ENCODE measurements at regions not wholly inside any gene's neighbourhood (a gene's known extent, or its start where the extent isn't known, plus 50 kb on each side); places are given as distances from the start of the nearest gene placed in this dataset.

DNA sequence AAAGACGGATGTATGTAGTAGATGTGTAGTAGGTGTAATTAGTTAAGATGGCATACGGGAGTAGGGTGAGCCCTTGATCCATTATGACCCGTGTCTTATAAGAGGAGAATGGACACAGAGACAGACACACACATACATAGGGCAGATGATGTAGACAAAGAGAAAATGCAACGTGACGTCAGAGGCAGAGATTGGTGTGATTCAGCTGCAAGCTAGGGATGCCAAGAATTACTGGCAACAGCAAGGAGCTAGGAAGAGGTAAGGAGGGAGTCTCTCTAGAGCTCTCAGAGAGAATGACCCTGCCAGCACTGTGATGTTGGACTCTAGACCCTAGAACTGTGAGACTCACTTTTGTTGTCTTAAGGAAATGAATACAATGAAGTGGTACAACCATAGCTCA, 247.0 kb upstream of the HABP2 start:
- TF ChIP-seq, protein P1, sequence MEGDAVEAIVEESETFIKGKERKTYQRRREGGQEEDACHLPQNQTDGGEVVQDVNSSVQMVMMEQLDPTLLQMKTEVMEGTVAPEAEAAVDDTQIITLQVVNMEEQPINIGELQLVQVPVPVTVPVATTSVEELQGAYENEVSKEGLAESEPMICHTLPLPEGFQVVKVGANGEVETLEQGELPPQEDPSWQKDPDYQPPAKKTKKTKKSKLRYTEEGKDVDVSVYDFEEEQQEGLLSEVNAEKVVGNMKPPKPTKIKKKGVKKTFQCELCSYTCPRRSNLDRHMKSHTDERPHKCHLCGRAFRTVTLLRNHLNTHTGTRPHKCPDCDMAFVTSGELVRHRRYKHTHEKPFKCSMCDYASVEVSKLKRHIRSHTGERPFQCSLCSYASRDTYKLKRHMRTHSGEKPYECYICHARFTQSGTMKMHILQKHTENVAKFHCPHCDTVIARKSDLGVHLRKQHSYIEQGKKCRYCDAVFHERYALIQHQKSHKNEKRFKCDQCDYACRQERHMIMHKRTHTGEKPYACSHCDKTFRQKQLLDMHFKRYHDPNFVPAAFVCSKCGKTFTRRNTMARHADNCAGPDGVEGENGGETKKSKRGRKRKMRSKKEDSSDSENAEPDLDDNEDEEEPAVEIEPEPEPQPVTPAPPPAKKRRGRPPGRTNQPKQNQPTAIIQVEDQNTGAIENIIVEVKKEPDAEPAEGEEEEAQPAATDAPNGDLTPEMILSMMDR (IDR thresholded peaks at IDR 0.05): no peak
- ATAC-seq (no peak), DNase-seq (no peak)
- Mint-ChIP-seq H3K9me3 (no peaks in the 10 kb centered on the region), H3K27me3 (no peaks in the 10 kb centered on the region), H3K36me3 (ENCODE audit: low read depth) (no peaks in the 10 kb centered on the region), H3K27ac (no peak overlapping the region), H3K4me3 (no peak overlapping the region), H3K4me1 (ENCODE audit: low read depth) (no peaks in the 10 kb centered on the region)
- ChIA-PET CTCF (interaction anchor here (1.1 to 1.6 kb wide), 2 partner anchors 10 to 79 kb away, joined by 3 to 4 read pairs; no protein-coding TSS in a partner anchor), POLR2A (no interaction called here)
- intact Hi-C loops (cut with micrococcal nuclease): no loop called here

DNA sequence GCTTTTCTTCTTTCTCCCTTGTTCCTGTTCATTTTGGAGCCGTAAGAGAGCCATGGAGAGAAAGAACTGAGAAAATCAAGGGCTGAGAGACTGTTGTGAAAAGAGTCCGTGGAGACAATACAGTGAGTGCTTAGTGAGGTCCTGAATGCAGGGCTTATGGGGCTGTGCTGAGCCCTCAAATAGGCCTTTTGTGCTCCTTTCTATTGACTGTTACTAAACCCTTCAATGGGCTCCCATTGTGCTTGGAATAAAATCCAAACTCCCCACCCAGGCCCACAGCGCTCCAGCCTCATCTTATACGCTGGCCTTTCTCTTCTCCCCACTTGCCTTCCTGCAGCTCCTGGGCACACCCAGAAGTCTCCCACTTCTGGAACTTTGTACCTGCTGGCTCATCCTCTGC, 243.1 kb upstream of the HABP2 start:
- ATAC-seq (no peak), DNase-seq (no peak)
- intact Hi-C loops (cut with micrococcal nuclease): no loop called here
- CTCF ChIA-PET: no interaction called here
- POLR2A ChIA-PET: no interaction called here
- no peaks in the 10 kb centered on the region for H3K9me3 Mint-ChIP-seq
- no peak overlapping the region for H3K27ac Mint-ChIP-seq
- no peaks in the 10 kb centered on the region for H3K36me3 Mint-ChIP-seq (ENCODE audit: low read depth)
- TF ChIP-seq, protein P1 (IDR thresholded peaks at IDR 0.05): no peak
- no peaks in the 10 kb centered on the region for H3K4me1 Mint-ChIP-seq (ENCODE audit: low read depth)
- H3K27me3 Mint-ChIP-seq: no peaks in the 10 kb centered on the region
- no peak overlapping the region for H3K4me3 Mint-ChIP-seq

DNA sequence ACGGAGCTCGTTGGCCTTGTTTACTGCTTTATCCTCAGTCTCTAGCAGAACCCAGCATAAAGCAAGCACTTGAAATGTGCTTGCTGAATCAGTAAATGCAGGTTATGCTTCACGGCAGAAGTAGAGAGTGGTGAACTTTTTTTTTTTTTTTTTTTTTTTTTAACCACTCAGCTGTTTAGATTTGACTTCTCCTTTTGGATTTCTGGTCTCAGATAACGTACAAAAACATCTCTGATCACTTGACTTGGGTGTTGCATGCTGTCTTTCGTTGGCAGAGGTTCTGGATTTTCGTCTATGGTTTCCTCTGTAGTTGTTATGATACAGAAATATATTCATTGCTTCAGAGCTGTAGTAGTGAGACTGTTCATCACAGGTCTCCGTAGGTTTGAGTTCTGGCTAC, 242.5 kb upstream of the HABP2 start:
- intact Hi-C loops (cut with micrococcal nuclease): no loop called here
- Mint-ChIP-seq H3K27me3 (no peaks in the 10 kb centered on the region), H3K9me3 (no peaks in the 10 kb centered on the region), H3K4me3 (no peak overlapping the region), H3K4me1 (ENCODE audit: low read depth) (no peaks in the 10 kb centered on the region), H3K36me3 (ENCODE audit: low read depth) (no peaks in the 10 kb centered on the region), H3K27ac (no peak overlapping the region)
- CTCF ChIA-PET: no interaction called here
- POLR2A ChIA-PET: no interaction called here
- DNase-seq: no peak
- TF ChIP-seq, protein P1 (IDR thresholded peaks at IDR 0.05): no peak
- ATAC-seq: no peak

DNA sequence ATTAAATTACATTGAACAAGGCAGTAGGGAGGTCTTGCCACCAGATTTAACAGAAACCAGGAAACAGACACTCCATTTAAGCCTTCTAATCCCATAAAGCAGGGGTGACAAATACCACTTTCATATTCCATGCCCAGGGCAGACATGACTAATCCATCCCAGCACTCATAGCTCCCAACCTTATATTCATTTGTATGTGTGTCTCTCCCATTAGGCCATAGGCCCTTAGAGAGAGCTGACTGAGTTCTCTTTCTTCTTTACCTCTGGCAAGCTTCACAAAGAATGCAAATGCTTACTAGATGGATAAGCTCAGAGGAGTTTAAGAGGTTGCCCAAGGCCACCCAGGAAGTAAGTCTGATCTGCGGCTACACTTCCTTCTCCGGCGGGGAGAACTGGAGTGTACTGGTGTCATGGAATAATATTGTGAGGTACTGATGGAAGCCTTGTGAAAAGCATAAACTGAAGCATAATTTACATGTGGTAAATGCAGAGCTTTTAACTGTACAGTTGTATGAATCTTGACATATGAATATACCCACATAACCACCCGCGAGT, 239.7 kb upstream of the HABP2 start:
- no peaks in the 10 kb centered on the region for H3K4me1 Mint-ChIP-seq (ENCODE audit: low read depth)
- H3K4me3 Mint-ChIP-seq: no peak overlapping the region
- ATAC-seq (no peak), DNase-seq (no peak)
- H3K27me3 Mint-ChIP-seq: no peaks in the 10 kb centered on the region
- H3K27ac Mint-ChIP-seq: no peak overlapping the region
- ChIA-PET CTCF (no interaction called here), POLR2A (no interaction called here)
- intact Hi-C loops (cut with micrococcal nuclease): no loop called here
- H3K9me3 Mint-ChIP-seq: no peaks in the 10 kb centered on the region
- H3K36me3 Mint-ChIP-seq (ENCODE audit: low read depth): no peaks in the 10 kb centered on the region
- TF ChIP-seq, protein P1 (IDR thresholded peaks at IDR 0.05): no peak

DNA sequence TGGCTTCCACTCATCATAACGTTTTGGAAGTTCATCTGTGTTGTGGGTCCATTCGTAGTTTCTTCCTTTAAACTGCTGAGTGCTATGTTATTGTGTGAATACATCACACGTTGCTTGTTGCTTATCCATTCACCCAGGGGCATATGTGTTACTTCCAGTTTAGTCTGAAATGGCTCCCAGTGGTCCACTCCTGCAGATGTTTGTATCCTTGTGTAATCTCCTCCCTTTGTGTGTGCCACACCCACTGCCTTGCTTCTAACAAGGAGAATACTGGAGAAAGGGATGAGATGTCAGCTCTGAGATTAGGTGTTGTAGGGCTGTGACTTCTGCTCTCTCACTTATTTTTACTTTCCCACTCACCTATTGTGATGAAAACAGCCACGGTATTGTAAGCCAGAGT, 239.1 kb upstream of the HABP2 start:
- CTCF ChIA-PET: no interaction called here
- Mint-ChIP-seq H3K36me3 (ENCODE audit: low read depth) (no peaks in the 10 kb centered on the region), H3K9me3 (no peaks in the 10 kb centered on the region), H3K4me3 (no peak overlapping the region), H3K27ac (no peak overlapping the region), H3K27me3 (no peaks in the 10 kb centered on the region), H3K4me1 (ENCODE audit: low read depth) (no peaks in the 10 kb centered on the region)
- no peak for DNase-seq
- ATAC-seq: no peak
- intact Hi-C loops (cut with micrococcal nuclease): no loop called here
- TF ChIP-seq, protein P1 (IDR thresholded peaks at IDR 0.05): no peak
- POLR2A ChIA-PET: no interaction called here

All from activated CD8-positive, alpha-beta T cell treated with anti-CD3 and anti-CD28 coated beads for 36 hours (primary cell).